HAP-1 (cell line): ENCODE measurements at regions not wholly inside any gene's neighbourhood (a gene's known extent, or its start where the extent isn't known, plus 50 kb on each side); places are given as distances from the start of the nearest gene placed in this dataset.
A peak's percentile ranks its signal among the peaks of the same experiment; 100 is the strongest.

Source experiments
- DNase-seq, 2 experiments: peaks; one replicate each; pipeline ENCODE4 v3.0.0-alpha.2; 2016 to 2020; ENCODE audit warnings: low spot score in 2 of 2
- H3K27me3 ChIP-seq: fragments of 250-450 bp; sonication (Bioruptor Pico); 2 replicates; pipeline ENCODE4 v1.5.1; 2020; ENCODE audit warnings: low read depth, mild to moderate bottlenecking, moderate library complexity
- H3K36me3 ChIP-seq: fragments of 250-450 bp; sonication (Bioruptor Pico); replicated peaks from 2 replicates; pipeline ENCODE4 v1.5.1; 2020; ENCODE audit warnings: mild to moderate bottlenecking
- H3K4me1 ChIP-seq: fragments of 250-450 bp; sonication (Bioruptor Pico); 2 replicates; pipeline ENCODE4 v1.5.1; 2020; ENCODE audit warnings: mild to moderate bottlenecking
- H3K4me3 ChIP-seq: fragments of 250-450 bp; sonication (Bioruptor Pico); 2 replicates; pipeline ENCODE4 v1.5.1; 2020; ENCODE audit warnings: mild to moderate bottlenecking, moderate library complexity
- H3K9me3 ChIP-seq: fragments of 250-450 bp; sonication (Bioruptor Pico); 2 replicates; pipeline ENCODE4 v1.5.1; 2020; ENCODE audit warnings: mild to moderate bottlenecking, moderate library complexity
- in situ Hi-C: fragments of 300-500 bp; cut with MboI; formaldehyde crosslinking; loops from 3 replicates; pipeline ENCODE4 v1.14.3; 2020; ENCODE audit warnings: low sequenced_read_pairs, inconsistent platforms, mixed read lengths

GRCh38 chr11:131228378-131228777 is 142.0 kb upstream of the NTM start:
- H3K27me3 ChIP-seq, result no peaks in the 10 kb centered on the region
- H3K4me1 ChIP-seq, result no peaks in the 10 kb centered on the region
- no peak overlapping the region for H3K4me3 ChIP-seq
- no peaks in the 10 kb centered on the region for H3K9me3 ChIP-seq
- in situ Hi-C loops, result no loop called here
- DNase-seq, result no peak
- no peaks in the 10 kb centered on the region for H3K36me3 ChIP-seq

- Histone ChIP-seq H3K27me3 (no peaks in the 10 kb centered on the region), H3K9me3 (no peaks in the 10 kb centered on the region), H3K36me3 (no peaks in the 10 kb centered on the region), H3K4me1 (no peaks in the 10 kb centered on the region), H3K4me3 (no peak overlapping the region)
- DNase-seq, result no peak
- in situ Hi-C loops, result no loop called here
Measured at GRCh38 chr11:131229221-131229620, 141.2 kb upstream of the NTM start.

- H3K4me3 ChIP-seq, result no peak overlapping the region
- H3K9me3 ChIP-seq, result no peaks in the 10 kb centered on the region
- in situ Hi-C loops, result no loop called here
- H3K27me3 ChIP-seq, result no peaks in the 10 kb centered on the region
- H3K4me1 ChIP-seq, result no peaks in the 10 kb centered on the region
- no peaks in the 10 kb centered on the region for H3K36me3 ChIP-seq
- DNase-seq, result no peak
Measured at GRCh38 chr11:131231317-131231940, 139.0 kb upstream of the NTM start.

GRCh38 chr11:131232261-131232660 is 138.2 kb upstream of the NTM start:
- no peaks in the 10 kb centered on the region for H3K36me3 ChIP-seq
- no peak for DNase-seq
- H3K27me3 ChIP-seq, result no peaks in the 10 kb centered on the region
- in situ Hi-C loops, result no loop called here
- no peaks in the 10 kb centered on the region for H3K4me1 ChIP-seq
- no peak overlapping the region for H3K4me3 ChIP-seq
- H3K9me3 ChIP-seq, result no peaks in the 10 kb centered on the region

GRCh38 chr11:131234221-131234620 is 136.2 kb upstream of the NTM start:
- Histone ChIP-seq H3K9me3 (no peaks in the 10 kb centered on the region), H3K4me3 (no peak overlapping the region), H3K36me3 (no peaks in the 10 kb centered on the region), H3K27me3 (no peaks in the 10 kb centered on the region), H3K4me1 (no peaks in the 10 kb centered on the region)
- DNase-seq, result no peak
- in situ Hi-C loops, result no loop called here

GRCh38 chr11:131235328-131236298 is 134.8 kb upstream of the NTM start:
- no peaks in the 10 kb centered on the region for H3K36me3 ChIP-seq
- no peaks in the 10 kb centered on the region for H3K9me3 ChIP-seq
- DNase-seq, result no peak
- in situ Hi-C loops, result no loop called here
- no peaks in the 10 kb centered on the region for H3K27me3 ChIP-seq
- H3K4me3 ChIP-seq, result no peak overlapping the region
- H3K4me1 ChIP-seq, result no peaks in the 10 kb centered on the region

GRCh38 chr11:131240421-131240820 is 130.0 kb upstream of the NTM start:
- H3K27me3 ChIP-seq, result no peaks in the 10 kb centered on the region
- H3K36me3 ChIP-seq, result no peaks in the 10 kb centered on the region
- DNase-seq, result no peak
- H3K4me1 ChIP-seq, result no peaks in the 10 kb centered on the region
- no peak overlapping the region for H3K4me3 ChIP-seq
- in situ Hi-C loops, result no loop called here
- no peaks in the 10 kb centered on the region for H3K9me3 ChIP-seq

GRCh38 chr11:131242476-131243000 is 127.9 kb upstream of the NTM start:
- Histone ChIP-seq H3K27me3 (no peaks in the 10 kb centered on the region), H3K4me3 (no peak overlapping the region), H3K4me1 (no peaks in the 10 kb centered on the region), H3K9me3 (no peaks in the 10 kb centered on the region), H3K36me3 (no peaks in the 10 kb centered on the region)
- DNase-seq, result no peak
- in situ Hi-C loops, result no loop called here

GRCh38 chr11:131246156-131246555 is 124.3 kb upstream of the NTM start:
- no peaks in the 10 kb centered on the region for H3K4me1 ChIP-seq
- H3K4me3 ChIP-seq, result no peak overlapping the region
- no peak for DNase-seq
- no peaks in the 10 kb centered on the region for H3K9me3 ChIP-seq
- no peaks in the 10 kb centered on the region for H3K36me3 ChIP-seq
- in situ Hi-C loops, result no loop called here
- H3K27me3 ChIP-seq, result no peaks in the 10 kb centered on the region

- Histone ChIP-seq H3K27me3 (no peaks in the 10 kb centered on the region), H3K4me3 (no peak overlapping the region), H3K36me3 (no peaks in the 10 kb centered on the region), H3K9me3 (no peaks in the 10 kb centered on the region), H3K4me1 (no peaks in the 10 kb centered on the region)
- DNase-seq, result peak in 1 of 2 experiments; percentile 17
- in situ Hi-C loops, result no loop called here
Measured at GRCh38 chr11:131246663-131247062, 123.8 kb upstream of the NTM start.

- no peaks in the 10 kb centered on the region for H3K36me3 ChIP-seq
- H3K27me3 ChIP-seq, result no peaks in the 10 kb centered on the region
- H3K4me3 ChIP-seq, result no peak overlapping the region
- H3K9me3 ChIP-seq, result no peaks in the 10 kb centered on the region
- no peak for DNase-seq
- H3K4me1 ChIP-seq, result no peaks in the 10 kb centered on the region
- in situ Hi-C loops, result no loop called here
Measured at GRCh38 chr11:131248588-131248987, 121.8 kb upstream of the NTM start.

- Histone ChIP-seq H3K9me3 (no peaks in the 10 kb centered on the region), H3K36me3 (no peaks in the 10 kb centered on the region), H3K27me3 (no peaks in the 10 kb centered on the region), H3K4me3 (no peak overlapping the region), H3K4me1 (no peaks in the 10 kb centered on the region)
- no peak for DNase-seq
- in situ Hi-C loops, result no loop called here
Measured at GRCh38 chr11:131253142-131253655, 117.2 kb upstream of the NTM start.

GRCh38 chr11:131253656-131254151 is 116.7 kb upstream of the NTM start:
- no peak for DNase-seq
- H3K4me3 ChIP-seq, result no peak overlapping the region
- H3K4me1 ChIP-seq, result no peaks in the 10 kb centered on the region
- H3K27me3 ChIP-seq, result no peaks in the 10 kb centered on the region
- in situ Hi-C loops, result no loop called here
- no peaks in the 10 kb centered on the region for H3K9me3 ChIP-seq
- H3K36me3 ChIP-seq, result no peaks in the 10 kb centered on the region

- Histone ChIP-seq H3K4me3 (no peak overlapping the region), H3K9me3 (no peaks in the 10 kb centered on the region), H3K36me3 (no peaks in the 10 kb centered on the region), H3K27me3 (no peaks in the 10 kb centered on the region), H3K4me1 (no peaks in the 10 kb centered on the region)
- in situ Hi-C loops, result no loop called here
- no peak for DNase-seq
Measured at GRCh38 chr11:131254254-131254653, 116.2 kb upstream of the NTM start.
